ENCODE measurements at regions not wholly inside any gene's neighbourhood (a gene's known extent, or its start where the extent isn't known, plus 50 kb on each side); places are given as distances from the start of the nearest gene placed in this dataset.
"Not testable (repeated sequence)": the region's sequence is repeated elsewhere in the genome, so short reads cannot be mapped to it uniquely, and the experiment has no call there.

DNA sequence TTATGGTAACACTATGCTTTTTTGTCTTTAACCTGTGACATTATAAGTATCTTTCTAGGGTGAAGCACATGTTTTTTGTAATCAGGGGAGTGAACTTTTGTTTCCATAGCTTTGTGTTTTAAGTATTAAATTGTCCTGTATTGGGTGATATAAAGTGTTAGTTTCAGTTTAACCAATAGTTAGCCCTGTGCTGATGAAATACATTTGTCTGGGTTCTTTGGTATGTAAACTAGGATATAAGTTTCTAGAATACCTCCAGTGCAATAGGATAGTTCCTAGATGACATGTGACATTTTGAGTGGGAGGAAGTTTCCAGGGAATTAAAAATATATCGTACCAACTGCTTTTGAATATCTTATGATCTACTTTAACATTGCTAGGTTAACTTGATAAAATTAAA lies 611.0 kb upstream of the MARCKS start:
- intact Hi-C loops (cut with DNase I; ENCODE audit: low total_unique reads): no loop called here

DNA sequence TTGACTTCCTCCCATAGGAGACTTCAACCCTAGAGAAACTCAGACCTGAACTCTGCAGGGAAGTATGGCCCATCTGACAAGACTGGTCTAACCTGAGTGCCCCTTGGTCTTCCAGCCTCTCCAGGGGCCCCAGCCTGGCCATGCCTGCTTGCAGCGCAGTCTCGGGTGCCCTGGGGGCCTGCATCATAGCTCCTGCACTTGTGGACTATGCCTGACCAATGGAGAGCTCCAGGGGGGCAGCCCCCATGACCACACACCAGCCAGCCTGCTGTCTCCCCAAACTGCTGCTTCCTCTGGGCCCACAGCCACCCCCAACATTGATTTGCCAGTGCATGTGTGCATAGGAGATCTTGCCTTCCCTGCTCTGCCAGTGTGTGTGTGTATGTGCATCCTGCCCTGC lies 608.6 kb upstream of the MARCKS start:
- no peaks in the 10 kb centered on the region for H3K9me3 ChIP-seq
- no peak for TF ChIP-seq POLR2AphosphoS5 (IDR thresholded peaks at IDR 0.05)
- TF ChIP-seq POLR2A (IDR thresholded peaks at IDR 0.05): no peak
- TF ChIP-seq, protein P1, sequence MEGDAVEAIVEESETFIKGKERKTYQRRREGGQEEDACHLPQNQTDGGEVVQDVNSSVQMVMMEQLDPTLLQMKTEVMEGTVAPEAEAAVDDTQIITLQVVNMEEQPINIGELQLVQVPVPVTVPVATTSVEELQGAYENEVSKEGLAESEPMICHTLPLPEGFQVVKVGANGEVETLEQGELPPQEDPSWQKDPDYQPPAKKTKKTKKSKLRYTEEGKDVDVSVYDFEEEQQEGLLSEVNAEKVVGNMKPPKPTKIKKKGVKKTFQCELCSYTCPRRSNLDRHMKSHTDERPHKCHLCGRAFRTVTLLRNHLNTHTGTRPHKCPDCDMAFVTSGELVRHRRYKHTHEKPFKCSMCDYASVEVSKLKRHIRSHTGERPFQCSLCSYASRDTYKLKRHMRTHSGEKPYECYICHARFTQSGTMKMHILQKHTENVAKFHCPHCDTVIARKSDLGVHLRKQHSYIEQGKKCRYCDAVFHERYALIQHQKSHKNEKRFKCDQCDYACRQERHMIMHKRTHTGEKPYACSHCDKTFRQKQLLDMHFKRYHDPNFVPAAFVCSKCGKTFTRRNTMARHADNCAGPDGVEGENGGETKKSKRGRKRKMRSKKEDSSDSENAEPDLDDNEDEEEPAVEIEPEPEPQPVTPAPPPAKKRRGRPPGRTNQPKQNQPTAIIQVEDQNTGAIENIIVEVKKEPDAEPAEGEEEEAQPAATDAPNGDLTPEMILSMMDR (IDR thresholded peaks at IDR 0.05): no peak
- H3K4me3 ChIP-seq: no peak overlapping the region
- intact Hi-C loops (cut with DNase I; ENCODE audit: low total_unique reads): no loop called here
- H3K27me3 ChIP-seq: no peaks in the 10 kb centered on the region
- no peaks in the 10 kb centered on the region for H3K4me1 ChIP-seq
- no peaks in the 10 kb centered on the region for H3K36me3 ChIP-seq
- no peak for DNase-seq (ENCODE audit: low spot score in 2 of 2)
- no peak overlapping the region for H3K27ac ChIP-seq

More for the DNA sequence above, 611.0 kb upstream of the MARCKS start:
- Histone ChIP-seq H3K4me3 (no peak overlapping the region), H3K9me3 (no peaks in the 10 kb centered on the region), H3K4me1 (no peaks in the 10 kb centered on the region), H3K36me3 (no peaks in the 10 kb centered on the region), H3K27me3 (no peaks in the 10 kb centered on the region), H3K27ac (no peak overlapping the region)
- TF ChIP-seq, protein P1 (IDR thresholded peaks at IDR 0.05): no peak
- TF ChIP-seq POLR2A (IDR thresholded peaks at IDR 0.05): no peak
- no peak for TF ChIP-seq POLR2AphosphoS5 (IDR thresholded peaks at IDR 0.05)
- no peak for DNase-seq (ENCODE audit: low spot score in 2 of 2)

GRCh38 chr6:113254194-113254593 lies 603.0 kb upstream of the MARCKS start:
- DNase-seq (ENCODE audit: low spot score in 2 of 2); H3K36me3 ChIP-seq: not testable (repeated sequence)

GRCh38 chr6:113258771-113259170 lies 598.4 kb upstream of the MARCKS start:
- H3K9me3 ChIP-seq: peaks cover 0 to 6% of the 10 kb centered on the region in 2 donors
- H3K4me1 ChIP-seq: no peaks in the 10 kb centered on the region
- no peaks in the 10 kb centered on the region for H3K27me3 ChIP-seq
- DNase-seq (ENCODE audit: low spot score in 2 of 2): no peak
- H3K27ac ChIP-seq: no peak overlapping the region
- H3K36me3 ChIP-seq: no peaks in the 10 kb centered on the region
- TF ChIP-seq, protein P1 (IDR thresholded peaks at IDR 0.05): no peak
- no peak for TF ChIP-seq POLR2A (IDR thresholded peaks at IDR 0.05)
- no peak for TF ChIP-seq POLR2AphosphoS5 (IDR thresholded peaks at IDR 0.05)
- intact Hi-C loops (cut with DNase I; ENCODE audit: low total_unique reads): no loop called here
- no peak overlapping the region for H3K4me3 ChIP-seq

More at GRCh38 chr6:113254194-113254593, 603.0 kb upstream of the MARCKS start:
- H3K27ac ChIP-seq; H3K4me3 ChIP-seq; H3K27me3 ChIP-seq; H3K9me3 ChIP-seq; H3K4me1 ChIP-seq; intact Hi-C loops (cut with DNase I; ENCODE audit: low total_unique reads): not testable (repeated sequence)

- H3K4me1 ChIP-seq: no peaks in the 10 kb centered on the region
- no peak for DNase-seq (ENCODE audit: low spot score in 2 of 2)
- H3K36me3 ChIP-seq: no peaks in the 10 kb centered on the region
- H3K27me3 ChIP-seq: no peaks in the 10 kb centered on the region
- TF ChIP-seq POLR2AphosphoS5 (IDR thresholded peaks at IDR 0.05) (no peak), POLR2A (IDR thresholded peaks at IDR 0.05) (no peak)
- TF ChIP-seq, protein P1 (IDR thresholded peaks at IDR 0.05): no peak
- H3K9me3 ChIP-seq: peaks cover 36 to 44% of the 10 kb centered on the region in 2 donors
- intact Hi-C loops (cut with DNase I; ENCODE audit: low total_unique reads): no loop called here
- no peak overlapping the region for H3K27ac ChIP-seq
- no peak overlapping the region for H3K4me3 ChIP-seq
Measured at GRCh38 chr6:113271437-113271836, 585.7 kb upstream of the MARCKS start.

GRCh38 chr6:113276601-113277000 lies 580.5 kb upstream of the MARCKS start:
- H3K27me3 ChIP-seq: no peaks in the 10 kb centered on the region
- H3K9me3 ChIP-seq: no peaks in the 10 kb centered on the region
- H3K4me3 ChIP-seq: no peak overlapping the region
- no peaks in the 10 kb centered on the region for H3K4me1 ChIP-seq
- H3K36me3 ChIP-seq: no peaks in the 10 kb centered on the region
- no peak for DNase-seq (ENCODE audit: low spot score in 2 of 2)
- TF ChIP-seq POLR2AphosphoS5 (IDR thresholded peaks at IDR 0.05): no peak
- TF ChIP-seq POLR2A (IDR thresholded peaks at IDR 0.05): no peak
- TF ChIP-seq, protein P1 (IDR thresholded peaks at IDR 0.05): no peak
- intact Hi-C loops (cut with DNase I; ENCODE audit: low total_unique reads): no loop called here
- H3K27ac ChIP-seq: no peak overlapping the region
